GM18867 (cell line): ENCODE measurements at regions not wholly inside any gene's neighbourhood (a gene's known extent, or its start where the extent isn't known, plus 50 kb on each side); places are given as distances from the start of the nearest gene placed in this dataset.
"Not testable (repeated sequence)": the region's sequence is repeated elsewhere in the genome, so short reads cannot be mapped to it uniquely, and the experiment has no call there.

ENCODE experiments used
- ATAC-seq: cut with Tn5 transposase; IDR thresholded peaks from one replicate; pipeline ENCODE4 v1.9.1; 2021; ENCODE audit warnings: mild to moderate bottlenecking, moderate library complexity; ENCODE audit not compliant: unreplicated experiment

GRCh38 chr6:140649502-140649901, 1275.1 kb upstream of the CITED2 start:
- not testable (repeated sequence) for ATAC-seq

GRCh38 chr6:140647322-140647721, 1272.9 kb upstream of the CITED2 start:
- ATAC-seq = not testable (repeated sequence)

GRCh38 chr6:140644017-140644416, 1269.6 kb upstream of the CITED2 start:
- ATAC-seq = no peak

- ATAC-seq = peak; percentile 68
These were observed 1267.0 kb upstream of the CITED2 start for GRCh38 chr6:140641412-140641811.

- ATAC-seq = peak; percentile 30
These were observed 1262.5 kb upstream of the CITED2 start for GRCh38 chr6:140636908-140637402.

GRCh38 chr6:140636271-140636907, 1261.9 kb upstream of the CITED2 start:
- peak; percentile 55 for ATAC-seq

- ATAC-seq = no peak
These were observed 1252.6 kb upstream of the CITED2 start for GRCh38 chr6:140627002-140627401.

GRCh38 chr6:140623498-140623897, 1249.0 kb upstream of the CITED2 start:
- ATAC-seq = no peak

DNA sequence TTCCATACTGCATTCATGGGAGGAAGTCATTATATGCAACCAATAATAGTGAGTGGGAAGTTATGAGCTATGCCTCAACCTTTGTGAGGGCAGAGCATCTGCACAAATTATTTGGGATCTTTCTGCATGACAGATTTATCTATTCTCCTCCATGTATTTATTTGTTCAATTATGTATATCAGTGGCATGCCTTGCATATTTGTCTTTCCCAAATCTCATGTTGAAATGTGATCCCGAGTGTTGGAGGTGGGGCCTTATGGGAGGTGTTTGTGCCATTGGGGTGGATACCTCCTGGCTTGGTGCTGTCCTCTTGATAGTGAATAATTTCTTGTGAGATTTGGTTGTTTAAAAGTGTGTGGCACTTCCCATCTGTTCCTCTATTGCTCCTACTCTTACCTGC, 1246.0 kb upstream of the CITED2 start:
- no peak for ATAC-seq

DNA sequence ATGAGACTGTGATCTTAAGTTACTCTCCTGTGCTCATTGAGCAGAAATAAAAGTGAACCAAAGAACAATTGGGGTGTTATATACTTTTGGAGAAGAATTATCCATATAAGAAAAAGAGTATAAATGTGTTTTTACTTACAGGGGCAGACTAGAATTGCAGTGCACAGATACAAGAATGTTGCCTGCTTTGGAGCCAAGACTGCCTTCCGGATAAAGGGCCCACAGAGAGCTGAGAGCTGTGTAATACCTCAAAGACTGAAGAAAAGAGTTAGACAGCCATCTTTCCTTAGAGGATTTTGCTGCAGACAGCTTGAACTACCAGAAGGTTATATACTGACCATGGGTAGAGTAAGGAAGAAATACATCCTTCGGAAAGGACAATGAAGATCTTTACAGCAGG, 1235.5 kb upstream of the CITED2 start:
- no peak for ATAC-seq

DNA sequence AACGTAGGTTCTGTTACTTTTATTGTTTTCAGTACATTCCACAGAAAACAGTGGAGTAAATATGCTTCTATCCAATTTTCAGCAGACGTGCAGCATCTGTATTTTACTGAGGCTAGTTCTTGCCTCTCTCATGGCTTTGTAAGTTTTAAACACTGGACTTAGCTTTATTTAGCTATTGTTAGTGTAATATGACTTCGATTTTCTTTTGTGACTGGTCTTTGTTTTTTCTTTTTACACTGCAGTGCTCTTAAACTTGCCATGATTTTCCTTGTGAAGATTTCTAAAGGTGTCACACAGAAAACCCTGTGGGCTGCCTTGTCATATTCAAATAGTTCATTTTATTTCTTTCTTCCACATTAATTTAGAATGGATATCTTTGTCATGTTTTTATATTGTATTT, 1234.9 kb upstream of the CITED2 start:
- no peak for ATAC-seq

GRCh38 chr6:140604786-140605185, 1230.3 kb upstream of the CITED2 start:
- ATAC-seq = no peak

DNA sequence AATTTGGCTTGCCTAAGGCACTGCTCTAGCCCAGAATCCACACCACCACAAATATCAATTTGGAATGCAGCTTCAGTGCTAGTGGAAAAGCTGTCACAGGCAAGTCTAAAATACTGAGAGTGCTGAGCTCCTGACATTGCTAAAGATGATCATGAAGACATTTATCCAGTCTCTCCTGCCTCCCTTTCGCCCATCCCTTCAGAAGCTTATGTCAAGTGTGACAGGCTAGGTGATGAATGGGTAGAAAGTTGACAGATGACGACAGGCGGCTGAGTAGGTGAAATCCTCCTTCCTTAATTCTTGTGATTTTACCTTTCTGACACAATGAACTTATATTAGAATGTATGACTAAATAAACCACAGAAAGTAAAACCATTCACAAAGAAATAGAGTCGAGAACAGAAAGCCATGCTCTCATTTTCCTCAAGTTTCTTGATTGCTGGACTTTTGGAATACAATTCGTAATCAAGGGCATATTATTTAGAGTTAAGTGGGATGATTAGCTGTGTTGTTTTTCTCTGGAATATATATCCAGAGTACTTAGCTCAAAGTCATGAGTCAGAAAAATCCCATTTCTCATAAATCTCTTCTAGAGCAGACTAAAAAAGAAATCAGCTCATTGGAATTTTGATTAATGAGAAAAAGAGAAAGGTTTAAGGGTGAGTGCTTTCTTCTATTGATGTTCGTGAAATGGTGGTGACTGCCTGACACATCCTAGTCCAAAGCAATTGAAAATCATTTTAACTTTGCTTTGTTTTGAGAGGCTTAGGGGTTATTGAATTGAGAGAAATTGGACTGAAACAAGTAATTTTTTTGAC, 1228.2 kb upstream of the CITED2 start:
- no peak for ATAC-seq

GRCh38 chr6:140601021-140601808, 1226.8 kb upstream of the CITED2 start:
- ATAC-seq = no peak

GRCh38 chr6:140599916-140600315, 1225.5 kb upstream of the CITED2 start:
- no peak for ATAC-seq

DNA sequence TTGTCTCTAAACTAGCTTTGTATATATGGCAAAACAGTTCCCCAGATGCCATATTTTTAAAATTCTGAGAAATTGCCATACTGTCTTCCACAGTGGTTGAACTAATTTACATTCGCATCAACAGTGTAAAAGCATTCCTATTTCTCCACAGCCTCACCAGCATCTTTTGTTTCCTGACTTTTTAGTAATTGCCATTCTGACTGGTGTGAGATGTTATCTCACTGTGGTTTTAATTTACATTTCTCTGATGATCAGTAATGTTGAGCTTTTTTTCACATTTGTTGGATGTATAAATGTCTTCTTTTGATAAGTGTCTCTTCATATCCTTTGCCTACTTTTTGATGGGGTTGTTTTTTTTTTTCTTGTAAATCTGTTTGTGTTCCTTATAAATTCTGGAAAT, 1222.7 kb upstream of the CITED2 start:
- no peak for ATAC-seq

GRCh38 chr6:140594806-140595128, 1220.3 kb upstream of the CITED2 start:
- ATAC-seq = no peak

DNA sequence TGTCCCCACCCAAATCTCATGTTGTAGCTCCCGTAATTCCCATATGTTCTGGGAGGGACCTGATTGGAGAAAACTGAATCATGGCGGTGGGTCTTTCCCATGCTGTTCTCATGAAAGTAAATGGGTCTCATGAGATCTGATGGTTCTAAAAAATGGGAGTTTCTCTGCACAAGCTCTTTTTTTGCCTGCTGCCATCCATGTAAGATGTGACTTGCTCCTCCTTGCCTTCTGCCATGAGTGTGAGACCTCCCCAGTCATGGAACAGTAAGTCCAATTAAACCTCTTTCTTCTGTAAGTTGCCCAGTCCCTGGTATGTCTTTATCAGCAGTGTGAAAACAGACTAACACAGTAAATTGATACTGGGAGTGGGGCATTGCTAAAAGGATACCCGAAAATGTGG, 1218.4 kb upstream of the CITED2 start:
- ATAC-seq = no peak

DNA sequence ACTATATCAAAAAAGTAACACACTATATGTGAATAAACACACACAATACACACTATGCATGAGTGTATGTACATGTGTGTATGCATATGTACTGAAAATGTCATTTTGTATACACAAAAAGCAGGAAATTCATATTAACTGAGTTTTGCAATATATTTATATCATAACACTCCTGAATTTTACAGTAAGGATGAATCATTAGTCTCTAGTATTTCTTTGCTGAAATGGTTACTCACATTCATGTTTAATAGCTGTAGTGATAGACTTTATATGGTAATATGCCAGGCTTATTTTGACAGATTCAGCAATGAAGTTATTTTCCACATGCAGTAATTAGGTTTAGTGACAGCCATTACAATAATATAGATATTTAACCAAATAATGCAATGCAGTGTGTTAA, 1216.2 kb upstream of the CITED2 start:
- ATAC-seq = no peak

DNA sequence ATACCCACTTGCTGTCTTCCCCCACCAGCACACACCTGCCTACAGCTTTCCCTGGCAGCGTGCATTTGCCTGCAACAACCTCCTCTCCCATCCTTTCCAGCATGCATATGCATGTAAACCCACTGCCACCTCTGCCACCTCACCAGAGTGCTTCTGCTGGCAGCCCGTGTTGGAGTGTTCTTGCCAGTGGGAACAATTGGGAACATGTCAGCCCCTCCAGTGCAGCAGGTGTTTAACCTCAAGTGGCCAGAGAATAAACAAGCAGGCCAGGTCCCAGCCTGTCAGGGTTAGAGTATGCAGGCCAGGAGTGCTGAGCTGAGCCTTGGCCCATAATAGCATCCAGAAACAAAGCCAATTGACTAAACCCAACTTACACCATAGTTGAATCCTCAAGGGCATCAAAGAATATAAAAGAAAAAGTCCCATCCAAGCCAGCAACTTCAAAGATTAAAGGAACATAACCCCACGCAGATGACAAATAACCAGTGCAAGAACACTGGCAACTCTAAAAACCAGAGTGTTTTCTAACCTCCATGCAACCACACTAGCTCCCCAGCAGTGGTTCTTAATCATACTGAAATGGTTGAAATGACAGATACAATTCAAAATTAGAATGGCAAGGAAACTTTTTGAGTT, 1212.1 kb upstream of the CITED2 start:
- ATAC-seq = peak; percentile 82

GRCh38 chr6:140581601-140582000, 1207.2 kb upstream of the CITED2 start:
- ATAC-seq = no peak
